ENCODE measurements at regions not wholly inside any gene's neighbourhood (a gene's known extent, or its start where the extent isn't known, plus 50 kb on each side); places are given as distances from the start of the nearest gene placed in this dataset.

- Histone ChIP-seq H3K4me3 (ENCODE audit: low read depth, low read length) (no peak overlapping the region), H3K36me3 (replicated peaks) (no peaks in the 10 kb centered on the region), H3K27ac (peak overlapping the region; percentile 87), H3K27me3 (replicated peaks) (no peaks in the 10 kb centered on the region)
- TF ChIP-seq CTCF (IDR thresholded peaks at IDR 0.05; ENCODE audit: low read depth, low read length, missing control alignments): no peak
- no peak for DNase-seq
- in situ Hi-C loops (cut with HindIII; ENCODE audit: low pct_ligation_motif_present, low sequenced_read_pairs): no loop called here
Measured at GRCh38 chr1:8193840-8194406, 124.0 kb upstream of the SLC45A1 start.

DNA sequence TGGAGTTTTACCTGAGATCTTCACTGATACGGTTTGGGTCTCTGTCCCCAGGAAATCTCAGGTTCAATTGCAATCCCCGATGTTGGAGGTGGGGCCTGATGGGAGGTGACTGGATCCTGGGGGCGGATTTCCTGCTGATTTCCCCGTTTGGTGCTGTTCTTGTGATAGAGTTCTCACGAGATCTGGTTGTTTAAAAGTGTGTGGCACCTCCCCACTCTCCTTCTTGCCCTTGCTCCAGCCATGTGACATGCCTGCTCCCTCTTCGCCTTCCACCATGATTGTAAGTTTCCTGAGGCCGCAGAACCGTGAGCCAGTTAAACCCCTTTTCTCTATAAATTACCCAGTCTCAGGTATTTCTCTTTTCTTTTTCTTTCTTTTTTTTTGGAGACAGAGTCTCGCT, 126.4 kb upstream of the SLC45A1 start:
- in situ Hi-C loops (cut with HindIII; ENCODE audit: low pct_ligation_motif_present, low sequenced_read_pairs): no loop called here
- Histone ChIP-seq H3K36me3 (replicated peaks) (no peaks in the 10 kb centered on the region), H3K27me3 (replicated peaks) (no peaks in the 10 kb centered on the region), H3K27ac (no peak overlapping the region), H3K4me3 (ENCODE audit: low read depth, low read length) (no peak overlapping the region)
- TF ChIP-seq CTCF (IDR thresholded peaks at IDR 0.05; ENCODE audit: low read depth, low read length, missing control alignments): no peak
- no peak for DNase-seq

GRCh38 chr1:8189931-8190483, 127.9 kb upstream of the SLC45A1 start:
- in situ Hi-C loops (cut with HindIII; ENCODE audit: low pct_ligation_motif_present, low sequenced_read_pairs): no loop called here
- H3K36me3 ChIP-seq (replicated peaks): no peaks in the 10 kb centered on the region
- no peak for DNase-seq
- no peak overlapping the region for H3K4me3 ChIP-seq (ENCODE audit: low read depth, low read length)
- no peaks in the 10 kb centered on the region for H3K27me3 ChIP-seq (replicated peaks)
- no peak for TF ChIP-seq CTCF (IDR thresholded peaks at IDR 0.05; ENCODE audit: low read depth, low read length, missing control alignments)
- no peak overlapping the region for H3K27ac ChIP-seq

DNA sequence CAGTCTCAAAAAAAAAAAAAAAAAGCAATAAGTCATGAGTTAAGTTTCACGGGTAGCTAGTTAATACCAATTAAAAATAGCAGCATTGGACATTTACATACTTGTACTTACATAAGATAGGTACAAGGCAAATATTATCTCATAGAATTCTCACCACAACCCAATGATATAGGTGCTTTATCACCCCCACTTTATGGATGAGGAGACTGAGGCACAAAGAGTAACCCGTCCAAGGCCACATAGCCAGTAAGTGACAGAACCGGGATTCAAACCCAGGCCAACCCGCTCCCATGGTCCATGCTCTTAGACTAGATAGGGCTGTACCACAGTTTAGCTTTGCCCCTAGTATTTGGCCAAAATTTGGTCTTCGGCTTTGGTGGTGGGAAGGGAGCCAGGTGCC, 132.5 kb upstream of the SLC45A1 start:
- no peak for TF ChIP-seq CTCF (IDR thresholded peaks at IDR 0.05; ENCODE audit: low read depth, low read length, missing control alignments)
- DNase-seq: no peak
- H3K36me3 ChIP-seq (replicated peaks): no peaks in the 10 kb centered on the region
- no peaks in the 10 kb centered on the region for H3K27me3 ChIP-seq (replicated peaks)
- no peak overlapping the region for H3K4me3 ChIP-seq (ENCODE audit: low read depth, low read length)
- in situ Hi-C loops (cut with HindIII; ENCODE audit: low pct_ligation_motif_present, low sequenced_read_pairs): no loop called here
- H3K27ac ChIP-seq: no peak overlapping the region

GRCh38 chr1:8184301-8184700, 133.6 kb upstream of the SLC45A1 start:
- TF ChIP-seq CTCF (IDR thresholded peaks at IDR 0.05; ENCODE audit: low read depth, low read length, missing control alignments): no peak
- H3K27ac ChIP-seq: no peak overlapping the region
- in situ Hi-C loops (cut with HindIII; ENCODE audit: low pct_ligation_motif_present, low sequenced_read_pairs): no loop called here
- no peak for DNase-seq
- no peaks in the 10 kb centered on the region for H3K36me3 ChIP-seq (replicated peaks)
- no peak overlapping the region for H3K4me3 ChIP-seq (ENCODE audit: low read depth, low read length)
- no peaks in the 10 kb centered on the region for H3K27me3 ChIP-seq (replicated peaks)
